K562 (cell line): ENCODE measurements at regions not wholly inside any gene's neighbourhood (a gene's known extent, or its start where the extent isn't known, plus 50 kb on each side); places are given as distances from the start of the nearest gene placed in this dataset.
"Not testable (repeated sequence)": the region's sequence is repeated elsewhere in the genome, so short reads cannot be mapped to it uniquely, and the experiment has no call there.

Source experiments
- POLR2AphosphoS5 ChIP-seq: IDR thresholded peaks from 2 replicates; pipeline ENCODE4 v1.6.1; 2011; ENCODE audit warnings: mild to moderate bottlenecking, low read depth, low read length, moderate library complexity; ENCODE audit not compliant: control insufficient read depth, insufficient read depth
- SNAPC5 ChIP-seq: fragments of 250-450 bp; sonication (Bioruptor Pico); IDR thresholded peaks from 2 replicates; pipeline ENCODE4 v1.8.0; 2021; ENCODE audit warnings: moderate library complexity, mild to moderate bottlenecking, inconsistent platforms
- TARDBP ChIP-seq: fragments of 450-650 bp; IDR thresholded peaks from 2 replicates; pipeline ENCODE4 v1.6.1; 2016

GRCh38 chr2:193025556-193025955 is 830.8 kb upstream of the TMEFF2 start:
- not testable (repeated sequence) for TF ChIP-seq SNAPC5 (CRISPR knock-in tag); TARDBP; POLR2AphosphoS5
